ENCODE measurements at regions not wholly inside any gene's neighbourhood (a gene's known extent, or its start where the extent isn't known, plus 50 kb on each side); places are given as distances from the start of the nearest gene placed in this dataset.

- TF ChIP-seq CUX1 (CRISPR knock-in tag; IDR thresholded peaks at IDR 0.05) (no peak), ZNF584 (CRISPR knock-in tag; IDR thresholded peaks at IDR 0.05; ENCODE audit: low read depth) (no peak), CBX3 (IDR thresholded peaks at IDR 0.05; ENCODE audit: borderline replicate concordance in 1 of 2, low read length in 2 of 2) (no peak), DMBX1 (CRISPR knock-in tag; IDR thresholded peaks at IDR 0.05; ENCODE audit: borderline replicate concordance) (no peak), ZNF384 (IDR thresholded peaks at IDR 0.05; ENCODE audit: low read depth, low read length) (no peak), SREBF1 (IDR thresholded peaks at IDR 0.05; ENCODE audit: borderline replicate concordance, low read depth, low read length) (no peak), KLF6 (CRISPR knock-in tag; IDR thresholded peaks at IDR 0.05; ENCODE audit: borderline replicate concordance) (no peak), SMARCE1 (IDR thresholded peaks at IDR 0.05) (no peak), NFATC3 (IDR thresholded peaks at IDR 0.05) (no peak), NFRKB (IDR thresholded peaks at IDR 0.05; ENCODE audit: low read depth) (no peak), C11orf30 (IDR thresholded peaks at IDR 0.05; ENCODE audit: low read depth) (no peak), NELFE (IDR thresholded peaks at IDR 0.05; ENCODE audit: insufficient read depth, insufficient read length) (no peak), SOX6 (IDR thresholded peaks at IDR 0.05) (no peak), TBL1XR1 (IDR thresholded peaks at IDR 0.05; ENCODE audit: low read length in 2 of 2) (no peak)
Observed at GRCh38 chr7:91503934-91504555, 239.8 kb downstream of the FZD1 start (continued).
